Mesendoderm (in vitro differentiated cells): ENCODE measurements at regions not wholly inside any gene's neighbourhood (a gene's known extent, or its start where the extent isn't known, plus 50 kb on each side); places are given as distances from the start of the nearest gene placed in this dataset.

Source experiments
- DNase-seq: peaks from one replicate; pipeline ENCODE4 v3.0.0; 2013
- H2AK5ac ChIP-seq: 2 replicates; pipeline ENCODE4 v1.6.1; 2013; ENCODE audit warnings: low read length, inconsistent platforms
- H2BK120ac ChIP-seq: 2 replicates; pipeline ENCODE4 v1.6.1; 2013; ENCODE audit warnings: low read depth, mild to moderate bottlenecking, low read length, moderate library complexity, mixed read lengths
- H2BK15ac ChIP-seq: replicated peaks from 2 replicates; pipeline ENCODE4 v1.6.1; 2013; ENCODE audit warnings: low read depth, mild to moderate bottlenecking, moderate library complexity
- H2BK5ac ChIP-seq: 2 replicates; pipeline ENCODE4 v1.6.1; 2013; ENCODE audit warnings: low read length, inconsistent platforms
- H3K18ac ChIP-seq: 2 replicates; pipeline ENCODE4 v1.6.1; 2013; ENCODE audit warnings: mild to moderate bottlenecking, low read length, mixed read lengths
- H3K23ac ChIP-seq: one replicate; pipeline ENCODE4 v1.6.1; 2013; ENCODE audit warnings: low read length
- H3K27ac ChIP-seq: 2 replicates; pipeline ENCODE4 v1.5.1; 2013; ENCODE audit warnings: low read depth, mild to moderate bottlenecking, inconsistent platforms, low read length, moderate library complexity
- H3K27me3 ChIP-seq: 2 replicates; pipeline ENCODE4 v1.6.1; 2013; ENCODE audit warnings: low read length, control low read depth, mild to moderate bottlenecking, inconsistent platforms; ENCODE audit not compliant: insufficient read depth, poor library complexity
- H3K36me3 ChIP-seq: 2 replicates; pipeline ENCODE4 v1.6.1; 2013; ENCODE audit warnings: low read length, inconsistent platforms; ENCODE audit not compliant: control insufficient read depth, insufficient read depth
- H3K4ac ChIP-seq: one replicate; pipeline ENCODE4 v1.6.1; 2013; ENCODE audit warnings: low read depth, mild to moderate bottlenecking, low read length, moderate library complexity
- H3K4me1 ChIP-seq: 2 replicates; pipeline ENCODE4 v1.6.1; 2013; ENCODE audit warnings: low read depth, low read length, inconsistent platforms; ENCODE audit not compliant: control insufficient read depth
- H3K4me2 ChIP-seq: 2 replicates; pipeline ENCODE4 v1.6.1; 2013; ENCODE audit warnings: low read length
- H3K4me3 ChIP-seq: 2 replicates; pipeline ENCODE4 v1.5.1; 2013; ENCODE audit warnings: mild to moderate bottlenecking, low read length
- H3K56ac ChIP-seq: one replicate; pipeline ENCODE4 v1.6.1; 2013; ENCODE audit warnings: low read length
- H3K79me1 ChIP-seq: 2 replicates; pipeline ENCODE4 v1.6.1; 2013; ENCODE audit warnings: low read length, inconsistent platforms
- H3K79me2 ChIP-seq: 2 replicates; pipeline ENCODE4 v1.6.1; 2013; ENCODE audit warnings: mild to moderate bottlenecking, low read length; ENCODE audit not compliant: control insufficient read depth, insufficient read depth
- H3K9ac ChIP-seq: 2 replicates; pipeline ENCODE4 v1.6.1; 2013; ENCODE audit warnings: low read length, inconsistent platforms
- H4K5ac ChIP-seq: one replicate; pipeline ENCODE4 v1.6.1; 2013; ENCODE audit warnings: low read length
- H4K8ac ChIP-seq: one replicate; pipeline ENCODE4 v1.6.1; 2013; ENCODE audit warnings: low read depth, mild to moderate bottlenecking, control low read depth, low read length, moderate library complexity
- WGBS: extraction: QIAGEN DNeasy Blood & Tissue Kit; methylation state at CpG from one replicate; pipeline ENCODE4 v1.1.7; 2013; ENCODE audit warnings: low lambda C conversion rate, missing lambda C conversion rate; ENCODE audit not compliant: insufficient coverage; ENCODE audit errors: extremely low coverage; 5-methylcytosine and 5-hydroxymethylcytosine counted together

- no peak overlapping the region for H3K9ac ChIP-seq
- no peaks in the 10 kb centered on the region for H3K79me2 ChIP-seq
- no peaks in the 10 kb centered on the region for H3K27me3 ChIP-seq
- H3K18ac ChIP-seq, result no peak overlapping the region
- no peaks in the 10 kb centered on the region for H3K79me1 ChIP-seq
- no peak overlapping the region for H3K56ac ChIP-seq
- H3K4me2 ChIP-seq, result no peak overlapping the region
- no peak overlapping the region for H2BK120ac ChIP-seq
- H3K4ac ChIP-seq, result no peak overlapping the region
- no peak overlapping the region for H3K27ac ChIP-seq
- no peaks in the 10 kb centered on the region for H3K36me3 ChIP-seq
- H3K4me3 ChIP-seq, result no peak overlapping the region
- no CpG with 5 or more reads among the region's 6 CpGs for WGBS
- H3K23ac ChIP-seq, result no peak overlapping the region
- H2AK5ac ChIP-seq, result no peak overlapping the region
- no peak for DNase-seq
- no peak overlapping the region for H4K5ac ChIP-seq
- no peak overlapping the region for H2BK5ac ChIP-seq
- H2BK15ac ChIP-seq, result no peak overlapping the region
- no peak overlapping the region for H4K8ac ChIP-seq
- no peaks in the 10 kb centered on the region for H3K4me1 ChIP-seq
Observed at GRCh38 chr21:28821276-28822122, 171.2 kb downstream of the LTN1 start.

- no peaks in the 10 kb centered on the region for H3K4me1 ChIP-seq
- no peak for DNase-seq
- no peaks in the 10 kb centered on the region for H3K79me2 ChIP-seq
Observed at GRCh38 chr21:28818663-28819278, 173.9 kb downstream of the LTN1 start.

GRCh38 chr21:28817871-28818270 is 174.8 kb downstream of the LTN1 start:
- H3K23ac ChIP-seq, result no peak overlapping the region
- no peak overlapping the region for H3K56ac ChIP-seq
- H3K36me3 ChIP-seq, result no peaks in the 10 kb centered on the region
- H3K4me2 ChIP-seq, result no peak overlapping the region
- no peak overlapping the region for H3K9ac ChIP-seq
- no peak overlapping the region for H2BK15ac ChIP-seq
- no peak overlapping the region for H2BK120ac ChIP-seq
- H2BK5ac ChIP-seq, result no peak overlapping the region
- H3K4ac ChIP-seq, result no peak overlapping the region
- no peaks in the 10 kb centered on the region for H3K79me2 ChIP-seq
- DNase-seq, result no peak
- no peak overlapping the region for H4K8ac ChIP-seq
- no CpG with 5 or more reads among the region's 2 CpGs for WGBS
- no peaks in the 10 kb centered on the region for H3K4me1 ChIP-seq
- H3K79me1 ChIP-seq, result no peaks in the 10 kb centered on the region
- H2AK5ac ChIP-seq, result no peak overlapping the region
- no peak overlapping the region for H3K27ac ChIP-seq
- no peak overlapping the region for H4K5ac ChIP-seq
- H3K27me3 ChIP-seq, result no peaks in the 10 kb centered on the region
- no peak overlapping the region for H3K18ac ChIP-seq
- H3K4me3 ChIP-seq, result no peak overlapping the region

More at GRCh38 chr21:28818663-28819278, 173.9 kb downstream of the LTN1 start:
- no peak overlapping the region for H2BK120ac ChIP-seq
- no peak overlapping the region for H4K8ac ChIP-seq
- H2AK5ac ChIP-seq, result no peak overlapping the region
- no peak overlapping the region for H3K4me3 ChIP-seq
- H2BK15ac ChIP-seq, result no peak overlapping the region
- H3K56ac ChIP-seq, result no peak overlapping the region
- no peak overlapping the region for H3K23ac ChIP-seq
- no peaks in the 10 kb centered on the region for H3K27me3 ChIP-seq
- no CpG with 5 or more reads among the region's 4 CpGs for WGBS
- H3K18ac ChIP-seq, result no peak overlapping the region
- H3K79me1 ChIP-seq, result no peaks in the 10 kb centered on the region
- H3K9ac ChIP-seq, result no peak overlapping the region
- no peak overlapping the region for H3K4ac ChIP-seq
- no peak overlapping the region for H3K27ac ChIP-seq
- H4K5ac ChIP-seq, result no peak overlapping the region
- no peaks in the 10 kb centered on the region for H3K36me3 ChIP-seq
- no peak overlapping the region for H2BK5ac ChIP-seq
- H3K4me2 ChIP-seq, result no peak overlapping the region

GRCh38 chr21:28811860-28812259 is 180.8 kb downstream of the LTN1 start:
- Histone ChIP-seq H3K79me1 (no peaks in the 10 kb centered on the region), H3K4me3 (no peak overlapping the region), H2BK120ac (no peak overlapping the region), H2AK5ac (no peak overlapping the region), H3K23ac (no peak overlapping the region), H3K4me2 (no peak overlapping the region), H3K4me1 (no peaks in the 10 kb centered on the region), H3K56ac (no peak overlapping the region), H4K5ac (no peak overlapping the region), H3K79me2 (no peaks in the 10 kb centered on the region), H3K27ac (no peak overlapping the region), H3K4ac (no peak overlapping the region), H3K27me3 (no peaks in the 10 kb centered on the region), H2BK15ac (no peak overlapping the region), H2BK5ac (no peak overlapping the region), H3K9ac (no peak overlapping the region), H4K8ac (no peak overlapping the region), H3K18ac (no peak overlapping the region), H3K36me3 (no peaks in the 10 kb centered on the region)
- WGBS, result 100% methylated on average over 1 of the region's 3 CpGs
- no peak for DNase-seq

GRCh38 chr21:28810826-28811524 is 181.7 kb downstream of the LTN1 start:
- no peak overlapping the region for H3K27ac ChIP-seq
- no peak overlapping the region for H3K23ac ChIP-seq
- no CpG with 5 or more reads among the region's 3 CpGs for WGBS
- no peak overlapping the region for H3K4ac ChIP-seq
- H3K56ac ChIP-seq, result no peak overlapping the region
- H3K4me2 ChIP-seq, result no peak overlapping the region
- no peak for DNase-seq
- H3K4me1 ChIP-seq, result no peaks in the 10 kb centered on the region
- H4K5ac ChIP-seq, result no peak overlapping the region
- no peak overlapping the region for H3K9ac ChIP-seq
- H3K79me1 ChIP-seq, result no peaks in the 10 kb centered on the region
- no peaks in the 10 kb centered on the region for H3K79me2 ChIP-seq
- H3K4me3 ChIP-seq, result no peak overlapping the region
- no peak overlapping the region for H3K18ac ChIP-seq
- no peaks in the 10 kb centered on the region for H3K36me3 ChIP-seq
- H3K27me3 ChIP-seq, result no peaks in the 10 kb centered on the region
- H4K8ac ChIP-seq, result no peak overlapping the region
- no peak overlapping the region for H2AK5ac ChIP-seq
- H2BK5ac ChIP-seq, result no peak overlapping the region
- H2BK15ac ChIP-seq, result no peak overlapping the region
- no peak overlapping the region for H2BK120ac ChIP-seq
